Stimulated activated naive CD8-positive, alpha-beta T cell treated with anti-CD3 and anti-CD28 coated beads, Interleukin-15, Interleukin-2, amounts not matched to agents 100 U/mL and 50 U/mL, for 24 hours (primary cell): ENCODE measurements at regions not wholly inside any gene's neighbourhood (a gene's known extent, or its start where the extent isn't known, plus 50 kb on each side); places are given as distances from the start of the nearest gene placed in this dataset.
A peak's percentile ranks its signal among the peaks of the same experiment; 100 is the strongest.
"Not testable (repeated sequence)": the region's sequence is repeated elsewhere in the genome, so short reads cannot be mapped to it uniquely, and the experiment has no call there.

Experiments
- ATAC-seq: fragments of 150-1000 bp; cut with Tn5 transposase; one replicate; pipeline ENCODE4 v1.10.0; 2021
- DNase-seq: peaks from one replicate; pipeline ENCODE4 v3.0.0; 2021

GRCh38 chrX:23061116-23061515 lies 61.4 kb downstream of the DDX53 start:
- ATAC-seq = no peak
- DNase-seq = no peak

GRCh38 chrX:23062359-23062758 lies 62.6 kb downstream of the DDX53 start:
- ATAC-seq (peak; percentile 55), DNase-seq (peak; percentile 2)

- DNase-seq = no peak
- ATAC-seq = no peak
Observed at GRCh38 chrX:23066588-23067281, 67.0 kb downstream of the DDX53 start.

- DNase-seq, ATAC-seq: not testable (repeated sequence)
Observed at GRCh38 chrX:23075461-23075860, 75.7 kb downstream of the DDX53 start.

- DNase-seq (no peak), ATAC-seq (no peak)
Observed at GRCh38 chrX:23079347-23079746, 79.6 kb downstream of the DDX53 start.

GRCh38 chrX:23100826-23101225 lies 101.1 kb downstream of the DDX53 start:
- ATAC-seq = no peak
- no peak for DNase-seq

- ATAC-seq (no peak), DNase-seq (no peak)
Observed at GRCh38 chrX:23103546-23103945, 103.8 kb downstream of the DDX53 start.

- DNase-seq = no peak
- ATAC-seq = no peak
Observed at GRCh38 chrX:23114241-23114640, 114.5 kb downstream of the DDX53 start.

- ATAC-seq = no peak
- no peak for DNase-seq
Observed at GRCh38 chrX:23115651-23116050, 115.9 kb downstream of the DDX53 start.

- DNase-seq = no peak
- ATAC-seq = no peak
Observed at GRCh38 chrX:23118163-23118562, 118.4 kb downstream of the DDX53 start.

GRCh38 chrX:23118890-23119527 lies 119.2 kb downstream of the DDX53 start:
- no peak for DNase-seq

GRCh38 chrX:23127586-23127985 lies 127.8 kb downstream of the DDX53 start:
- ATAC-seq (no peak), DNase-seq (no peak)

More at GRCh38 chrX:23118890-23119527, 119.2 kb downstream of the DDX53 start:
- ATAC-seq = no peak

- ATAC-seq = no peak
- no peak for DNase-seq
Observed at GRCh38 chrX:23133551-23133950, 133.8 kb downstream of the DDX53 start.

GRCh38 chrX:23134136-23134535 lies 134.4 kb downstream of the DDX53 start:
- no peak for ATAC-seq
- no peak for DNase-seq

- DNase-seq = no peak
- no peak for ATAC-seq
Observed at GRCh38 chrX:23136816-23137215, 137.1 kb downstream of the DDX53 start.

GRCh38 chrX:23168291-23168690 lies 166.4 kb upstream of the PTCHD1 start:
- DNase-seq (no peak), ATAC-seq (no peak)

GRCh38 chrX:23185951-23186350 lies 148.7 kb upstream of the PTCHD1 start:
- ATAC-seq = no peak
- DNase-seq = no peak

- DNase-seq (no peak), ATAC-seq (no peak)
Observed at GRCh38 chrX:23187819-23188218, 146.8 kb upstream of the PTCHD1 start.

- no peak for DNase-seq
- ATAC-seq = no peak
Observed at GRCh38 chrX:23194885-23195554, 139.6 kb upstream of the PTCHD1 start.

- DNase-seq (no peak), ATAC-seq (no peak)
Observed at GRCh38 chrX:23195761-23196160, 138.9 kb upstream of the PTCHD1 start.

- no peak for ATAC-seq
Observed at GRCh38 chrX:23201706-23202105, 132.9 kb upstream of the PTCHD1 start.

GRCh38 chrX:23202326-23202725 lies 132.3 kb upstream of the PTCHD1 start:
- ATAC-seq = no peak
- DNase-seq = no peak

More at GRCh38 chrX:23201706-23202105, 132.9 kb upstream of the PTCHD1 start:
- DNase-seq = no peak

- ATAC-seq (no peak), DNase-seq (no peak)
Observed at GRCh38 chrX:23223169-23223568, 111.5 kb upstream of the PTCHD1 start.
